NCI-H2227 treated with DMSO at 0.1 percent for 48 hours (cell line): ENCODE measurements at regions not wholly inside any gene's neighbourhood (a gene's known extent, or its start where the extent isn't known, plus 50 kb on each side); places are given as distances from the start of the nearest gene placed in this dataset.

Source experiments
- DNase-seq: peaks from one replicate; lab custom pipeline; 2025; lab: John Stamatoyannopoulos, UW

- DNase-seq, result no peak
These were observed 115.9 kb upstream of the NEK7 start for GRCh38 chr1:198040880-198041279.

- no peak for DNase-seq
These were observed 114.6 kb upstream of the NEK7 start for GRCh38 chr1:198042168-198042567.

- DNase-seq, result no peak
These were observed 108.9 kb upstream of the NEK7 start for GRCh38 chr1:198047913-198048312.

DNA sequence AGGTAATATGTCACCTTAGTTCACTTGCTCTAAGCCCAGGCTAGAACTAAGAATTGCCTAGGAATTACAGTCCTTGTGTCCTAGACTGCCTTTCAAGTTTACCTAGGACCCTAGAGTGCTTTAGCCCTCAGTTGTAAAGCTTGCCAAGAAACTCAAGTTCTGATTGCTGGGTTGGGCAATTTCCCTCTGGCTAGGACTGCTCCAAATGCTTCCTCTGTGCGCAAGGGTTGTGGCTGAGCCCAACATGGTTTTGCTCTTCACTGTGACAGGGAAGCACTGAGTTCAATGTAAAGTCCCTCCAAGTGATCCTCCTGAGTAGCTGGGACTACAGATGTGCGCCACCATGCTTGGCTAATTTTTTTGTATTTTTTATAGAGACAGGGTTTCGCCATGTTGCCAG, 102.3 kb upstream of the NEK7 start:
- DNase-seq, result no peak

DNA sequence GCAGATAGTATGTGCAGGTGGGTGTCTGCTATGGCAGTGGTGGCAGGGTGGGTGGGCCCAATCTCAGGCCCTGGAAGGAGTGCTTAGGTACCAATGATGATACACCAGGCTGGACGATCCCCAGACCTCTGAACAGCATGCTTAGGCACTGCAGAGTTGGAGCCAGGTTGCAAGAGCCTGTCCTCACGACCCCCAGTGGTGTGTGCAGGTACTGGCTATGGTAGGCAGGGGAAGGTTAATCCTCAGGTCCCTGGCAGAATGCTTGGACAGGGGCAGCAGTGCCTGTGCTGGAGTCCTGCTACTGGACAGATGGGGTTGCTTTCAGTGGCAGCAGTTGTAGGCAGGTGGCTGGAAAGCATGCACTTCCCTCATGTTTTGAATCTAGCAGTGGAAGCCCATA, 100.5 kb upstream of the NEK7 start:
- DNase-seq, result no peak

GRCh38 chr1:198064181-198064580, 92.6 kb upstream of the NEK7 start:
- DNase-seq, result no peak

GRCh38 chr1:198068285-198068684, 88.5 kb upstream of the NEK7 start:
- no peak for DNase-seq

- DNase-seq, result no peak
These were observed 84.6 kb upstream of the NEK7 start for GRCh38 chr1:198072177-198072576.

- no peak for DNase-seq
These were observed 81.5 kb upstream of the NEK7 start for GRCh38 chr1:198075296-198075695.

DNA sequence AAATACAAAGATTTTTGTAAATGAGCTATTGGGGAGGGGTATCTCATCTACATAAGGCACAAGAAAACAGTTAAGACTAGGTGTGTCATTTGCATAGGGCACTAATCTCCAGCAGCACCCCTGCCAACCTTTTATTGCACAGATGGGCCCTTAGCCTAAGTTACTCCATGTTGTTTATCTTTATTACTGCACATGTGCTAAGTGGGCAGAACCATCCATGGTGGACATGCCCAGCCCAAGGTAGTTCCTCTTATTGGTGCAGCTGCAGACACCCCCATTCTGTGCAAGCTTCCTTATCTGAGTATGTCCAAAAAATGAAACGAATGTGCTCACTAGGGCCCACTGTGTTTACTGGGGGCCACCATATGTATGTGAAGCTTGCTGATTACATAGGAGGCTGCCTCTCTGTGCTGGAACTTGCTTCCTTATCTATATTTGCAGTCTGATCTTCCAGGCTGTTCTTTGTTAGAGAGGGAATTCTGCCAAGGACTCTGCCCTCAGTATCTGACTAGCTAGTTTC, 77.3 kb upstream of the NEK7 start:
- no peak for DNase-seq

- no peak for DNase-seq
These were observed 74.2 kb upstream of the NEK7 start for GRCh38 chr1:198082576-198082975.

- no peak for DNase-seq
These were observed 73.2 kb upstream of the NEK7 start for GRCh38 chr1:198083549-198083948.

DNA sequence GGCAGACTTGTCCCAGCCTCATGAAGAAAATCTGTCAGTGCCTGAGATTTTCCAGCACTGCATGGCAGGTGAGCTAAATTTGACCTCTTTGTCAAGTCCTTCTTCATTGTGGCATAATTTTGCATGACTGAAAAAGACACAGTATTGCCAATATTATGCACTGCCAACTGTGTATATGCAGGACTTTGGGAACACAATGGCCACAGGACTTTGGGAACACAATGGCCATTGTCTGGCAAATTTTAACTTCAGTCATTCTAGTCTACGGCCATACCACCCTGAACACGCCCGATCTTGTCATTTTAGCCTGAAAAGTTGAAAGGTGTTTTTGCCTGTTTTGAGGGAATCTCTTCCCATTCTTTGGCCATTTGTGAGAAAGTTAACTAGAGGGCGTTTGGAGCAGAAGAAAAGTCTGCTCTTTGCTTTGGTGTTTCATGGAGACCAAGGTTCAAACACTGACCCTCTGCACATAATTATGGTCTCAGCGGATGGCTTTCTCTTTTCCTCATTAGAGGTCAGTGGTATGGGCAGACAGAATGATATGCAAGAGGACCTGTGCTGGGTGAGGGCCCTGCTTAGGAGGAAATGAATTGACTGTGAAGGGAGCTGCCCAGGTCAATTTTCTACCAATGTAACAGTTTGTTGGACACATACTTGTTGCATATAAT, 72.4 kb upstream of the NEK7 start:
- no peak for DNase-seq

DNA sequence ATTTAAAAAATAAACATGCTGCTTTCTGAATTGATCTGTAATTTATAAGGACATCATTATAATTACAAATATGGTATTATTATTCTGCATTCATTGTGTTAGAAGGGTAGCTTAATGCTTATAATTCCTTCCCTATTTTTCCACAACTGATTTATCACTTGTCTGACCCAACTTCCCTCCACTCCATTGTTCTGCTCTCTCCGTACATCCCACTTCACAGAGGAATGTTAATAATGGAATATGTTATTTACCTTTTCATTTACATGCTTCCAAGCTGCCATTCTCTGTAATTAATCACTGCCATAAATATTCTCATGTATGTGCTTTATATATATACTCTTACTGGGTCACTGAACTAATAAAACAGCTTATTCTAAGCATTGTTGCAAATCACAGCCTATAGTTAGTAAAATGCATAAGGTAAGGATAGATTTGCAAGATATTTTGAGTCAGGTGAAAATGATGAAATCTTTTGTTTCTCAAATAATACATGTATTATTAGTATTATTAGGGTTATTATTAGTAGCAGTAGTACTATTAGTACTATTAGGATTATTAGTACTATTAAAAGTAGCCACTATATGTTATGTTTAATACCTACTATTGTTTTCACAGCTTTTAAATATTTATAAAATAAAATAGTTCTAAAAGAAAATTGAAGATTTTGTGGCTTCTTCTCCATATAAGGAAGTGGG, 70.6 kb upstream of the NEK7 start:
- no peak for DNase-seq

DNA sequence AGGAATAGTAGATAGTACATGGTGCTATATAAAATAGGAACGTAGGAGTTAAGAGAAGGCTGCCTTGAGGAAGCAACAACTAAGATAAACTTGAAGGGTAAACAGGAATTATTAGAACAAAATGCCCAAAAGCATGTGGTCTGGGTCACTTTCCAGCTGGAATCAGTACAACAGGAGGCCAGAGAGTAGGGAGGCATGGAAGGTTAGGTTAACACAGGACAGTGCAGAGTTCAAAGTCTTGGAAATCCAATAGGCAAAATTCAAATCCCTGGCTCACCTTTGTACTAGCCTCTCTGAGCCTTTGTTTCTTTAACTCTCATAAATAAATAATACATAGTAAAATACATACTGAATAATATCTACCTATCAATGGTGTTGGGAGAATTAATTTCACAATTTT, 69.0 kb upstream of the NEK7 start:
- no peak for DNase-seq

- no peak for DNase-seq
These were observed 68.3 kb upstream of the NEK7 start for GRCh38 chr1:198088360-198089071.

DNA sequence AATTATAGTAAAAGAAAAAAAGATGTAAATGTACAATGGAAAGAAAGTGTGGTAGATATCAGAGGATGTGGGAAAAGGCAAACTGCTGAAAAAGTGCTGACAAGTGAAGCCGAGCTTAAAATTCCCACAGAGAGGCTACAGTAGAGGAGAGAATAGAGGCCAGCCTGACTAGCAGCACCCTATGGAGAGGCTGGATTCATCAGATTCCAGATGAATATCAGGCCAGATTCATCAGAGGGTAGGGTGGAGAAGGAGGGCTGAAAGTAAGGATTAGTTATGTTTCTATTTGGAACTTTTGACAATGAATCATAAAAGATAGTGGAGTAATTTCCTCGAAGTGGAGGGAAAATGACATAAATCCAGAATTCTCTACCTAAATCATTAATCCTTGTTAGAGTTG, 60.4 kb upstream of the NEK7 start:
- no peak for DNase-seq

GRCh38 chr1:198099755-198100154, 57.0 kb upstream of the NEK7 start:
- DNase-seq, result no peak

- no peak for DNase-seq
These were observed 54.9 kb upstream of the NEK7 start for GRCh38 chr1:198101716-198102453.

- no peak for DNase-seq
These were observed 54.4 kb upstream of the NEK7 start for GRCh38 chr1:198102454-198102827.

DNA sequence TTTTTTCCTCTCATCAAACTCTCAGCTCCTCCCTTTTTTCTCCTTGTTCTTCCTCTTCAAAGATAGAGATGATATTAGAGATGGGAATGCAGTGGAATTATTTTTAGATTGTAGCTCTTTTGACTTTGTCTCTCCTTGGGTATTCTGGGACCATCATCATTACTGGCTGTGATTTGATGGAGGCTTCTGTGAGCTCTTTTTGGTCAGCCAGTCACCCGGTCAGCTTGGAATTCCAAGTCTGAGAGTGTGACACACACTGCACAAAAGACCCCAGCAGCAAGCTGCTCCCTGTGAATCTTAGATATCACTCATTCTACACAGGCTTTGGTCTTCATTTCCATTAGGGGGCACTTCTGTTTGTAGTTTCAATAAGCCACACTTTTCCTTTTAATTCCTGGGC, 51.6 kb upstream of the NEK7 start:
- DNase-seq, result no peak

- no peak for DNase-seq
These were observed 50.8 kb upstream of the NEK7 start for GRCh38 chr1:198106011-198106410.
